GM21786 (cell line): ENCODE measurements at regions not wholly inside any gene's neighbourhood (a gene's known extent, or its start where the extent isn't known, plus 50 kb on each side); places are given as distances from the start of the nearest gene placed in this dataset.
"Not testable (repeated sequence)": the region's sequence is repeated elsewhere in the genome, so short reads cannot be mapped to it uniquely, and the experiment has no call there.

Source experiments
- ATAC-seq: cut with Tn5 transposase; IDR thresholded peaks from one replicate; pipeline ENCODE4 v1.9.1; 2021; ENCODE audit not compliant: unreplicated experiment

DNA sequence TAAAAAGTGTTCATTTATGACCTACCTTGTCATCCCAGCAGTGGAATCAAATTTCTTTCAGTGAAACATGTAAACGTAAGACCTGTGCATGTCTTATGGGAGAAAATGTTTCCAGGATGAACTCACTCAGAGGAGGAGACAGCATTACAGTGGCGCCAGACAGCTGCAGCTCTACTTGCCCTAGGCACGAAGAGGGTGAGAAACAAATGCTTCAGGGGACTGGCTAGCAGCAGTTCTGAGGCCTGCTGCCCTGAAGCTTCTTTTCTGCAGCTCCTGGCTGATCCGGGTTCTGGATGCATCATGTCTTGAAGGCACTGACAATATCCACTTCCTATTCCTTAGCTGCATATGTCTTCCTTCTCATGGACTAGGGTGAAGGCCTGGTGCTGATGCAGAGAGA lies 120.2 kb downstream of the QRSL1 start:
- ATAC-seq = no peak

DNA sequence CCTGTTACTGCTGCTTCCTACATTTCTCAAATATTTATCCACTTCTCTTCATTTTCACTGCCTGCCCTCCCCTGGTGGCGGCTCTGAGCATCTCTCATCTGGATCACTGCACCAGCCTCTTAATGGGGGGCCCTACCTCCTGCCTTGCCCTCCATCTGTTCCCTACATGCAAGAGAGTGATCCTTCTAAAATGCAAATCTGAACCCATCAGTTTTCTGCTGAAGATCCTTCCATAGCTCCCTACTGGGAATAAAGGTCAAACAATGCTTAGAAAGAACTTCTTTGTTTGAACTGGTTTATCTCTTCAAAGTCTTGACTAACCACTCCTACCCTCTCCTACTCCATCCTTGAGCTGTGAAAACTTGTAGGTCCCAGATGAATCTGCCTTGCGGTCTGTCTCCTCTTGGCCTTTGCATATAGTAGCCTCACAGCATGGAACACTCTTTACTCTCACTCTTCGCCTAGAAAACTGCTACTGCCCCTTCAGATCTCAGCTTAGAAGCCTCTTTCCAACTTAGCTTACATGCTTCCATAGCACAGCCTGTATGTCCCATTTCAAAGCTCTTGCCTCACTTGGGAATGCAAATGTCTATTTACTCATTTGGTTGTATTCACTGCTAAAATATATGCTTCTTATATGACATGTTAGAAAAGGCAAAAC lies 119.3 kb downstream of the QRSL1 start:
- ATAC-seq = no peak

DNA sequence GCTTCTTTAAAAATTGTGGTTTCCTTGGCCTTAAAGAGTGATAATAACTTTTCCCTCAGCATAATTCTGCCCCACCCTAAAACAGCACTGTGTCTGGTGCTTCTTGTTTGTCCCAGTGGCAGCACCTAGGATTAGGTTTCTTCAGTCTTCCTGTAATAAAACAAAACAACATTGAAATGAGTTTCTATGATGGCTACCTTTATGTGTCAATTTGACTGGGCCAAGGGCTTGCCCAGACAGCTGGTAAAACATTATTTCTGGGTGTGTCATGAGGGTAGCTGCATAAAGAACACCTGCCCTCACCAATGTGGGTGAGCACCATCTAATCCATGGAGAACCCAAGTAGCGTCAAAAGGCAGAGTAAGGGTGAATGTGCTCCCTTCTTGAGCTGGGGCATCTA lies 117.8 kb downstream of the QRSL1 start:
- no peak for ATAC-seq

- ATAC-seq = no peak
Observed at GRCh38 chr6:106746652-106747051, 117.3 kb downstream of the QRSL1 start.

- no peak for ATAC-seq
Observed at GRCh38 chr6:106745824-106746582, 116.6 kb downstream of the QRSL1 start.

DNA sequence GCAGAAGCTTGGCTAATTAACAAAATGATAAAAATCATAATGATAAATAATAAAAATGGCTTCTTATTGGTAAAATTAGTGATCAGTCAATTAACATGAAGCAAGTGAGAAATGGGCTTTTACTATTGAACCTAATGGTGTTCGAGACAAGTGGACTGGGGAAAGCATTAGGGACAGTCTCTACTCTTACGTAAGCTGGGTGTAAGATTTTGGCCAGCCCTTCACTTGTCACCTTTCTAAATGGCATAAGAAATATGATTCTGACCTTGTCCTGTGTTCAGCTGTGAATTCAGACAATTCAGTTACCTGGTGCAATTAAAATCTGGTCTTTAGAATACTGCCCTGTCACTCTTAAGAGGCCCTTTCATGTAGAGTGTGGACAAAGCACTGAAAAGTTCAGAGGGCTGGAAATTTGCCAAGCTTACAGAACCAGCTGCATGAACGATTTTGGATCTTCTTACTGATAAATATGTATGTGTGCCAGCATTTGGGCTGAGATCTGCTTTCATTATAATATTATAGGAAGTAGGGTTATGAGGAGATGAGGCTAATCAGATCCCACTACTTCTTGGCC lies 115.9 kb downstream of the QRSL1 start:
- no peak for ATAC-seq

GRCh38 chr6:106744781-106745180 lies 115.4 kb downstream of the QRSL1 start:
- no peak for ATAC-seq

DNA sequence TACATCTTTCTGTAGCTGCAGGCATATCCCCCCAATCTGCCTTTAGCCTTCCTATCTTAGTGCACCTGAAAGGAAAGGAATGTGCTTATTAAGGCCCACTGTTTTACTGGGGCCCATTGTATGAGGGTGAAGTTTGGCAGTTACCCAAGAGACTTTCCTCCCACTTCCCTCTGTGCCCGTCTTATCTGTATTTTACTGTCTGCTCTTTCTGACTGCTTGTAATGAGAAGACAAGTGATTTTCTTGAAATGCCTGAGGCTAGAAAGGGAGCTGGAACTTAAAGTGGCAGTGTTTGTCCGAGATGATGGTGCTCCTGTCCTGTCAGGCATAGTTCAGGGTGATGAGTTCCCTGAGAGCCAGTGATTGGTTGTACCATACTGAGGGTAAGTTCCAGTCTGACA lies 114.7 kb downstream of the QRSL1 start:
- ATAC-seq = not testable (repeated sequence)

GRCh38 chr6:106743612-106744011 lies 114.2 kb downstream of the QRSL1 start:
- ATAC-seq = no peak

DNA sequence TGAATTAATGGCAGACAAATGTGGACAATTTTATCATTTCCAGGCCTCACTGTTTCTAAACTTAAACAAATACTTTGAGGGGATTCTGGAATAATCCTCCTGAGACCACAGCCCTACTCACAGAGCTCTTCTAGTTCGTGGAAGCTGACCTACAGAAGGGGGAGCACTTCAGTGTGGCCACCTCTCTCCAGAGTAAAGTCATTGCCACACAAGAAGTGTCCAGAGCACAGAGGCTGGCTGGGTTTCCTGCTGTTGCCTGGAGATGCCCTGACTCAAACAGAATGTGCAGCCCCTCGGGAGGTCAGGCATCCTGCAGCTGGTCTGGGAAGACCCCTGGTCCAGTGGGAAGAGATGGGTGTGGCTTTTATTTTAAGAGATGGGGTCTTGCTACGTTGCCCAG lies 110.9 kb downstream of the QRSL1 start:
- ATAC-seq = no peak

DNA sequence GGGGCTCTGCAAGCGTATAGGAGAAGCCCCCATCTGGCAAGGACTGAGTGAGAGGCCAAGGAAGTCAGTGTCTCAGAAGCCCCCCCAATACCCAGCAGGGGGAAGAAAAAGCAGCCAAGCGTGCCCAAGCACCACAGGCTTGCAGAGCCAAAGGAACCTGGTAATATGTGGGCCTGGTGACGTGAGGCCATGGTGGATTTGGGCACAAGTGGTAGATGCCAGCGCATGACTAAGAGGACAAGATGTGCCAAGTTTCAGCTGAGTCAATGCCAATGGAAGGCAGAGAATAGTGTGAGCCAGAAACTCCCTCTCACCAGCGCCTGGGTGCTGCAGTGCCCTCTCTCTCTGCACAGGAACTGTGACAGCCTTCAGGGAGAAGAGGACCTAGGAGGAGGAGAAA lies 110.0 kb downstream of the QRSL1 start:
- no peak for ATAC-seq

- ATAC-seq = no peak
Observed at GRCh38 chr6:106736502-106736901, 107.1 kb downstream of the QRSL1 start.

DNA sequence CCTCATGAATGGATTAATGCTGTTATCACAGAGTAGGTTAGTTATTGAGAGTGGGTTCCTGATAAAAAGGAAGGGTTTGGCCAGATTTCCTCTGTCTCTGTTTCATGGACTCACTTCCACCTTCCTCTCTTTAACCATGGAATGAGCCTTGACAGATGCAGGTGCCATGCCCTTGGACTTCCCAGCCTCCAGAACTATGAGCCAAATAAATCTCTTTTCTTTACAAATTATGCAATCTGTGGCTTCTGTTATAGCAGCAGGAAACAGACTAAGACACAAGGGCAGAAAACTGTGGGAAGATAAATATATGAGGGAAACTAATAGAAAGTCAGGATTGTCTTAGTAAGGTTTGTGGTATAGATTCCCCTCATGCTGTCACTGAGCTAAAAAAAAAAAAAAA lies 106.5 kb downstream of the QRSL1 start:
- ATAC-seq = no peak

GRCh38 chr6:106735136-106735633 lies 105.8 kb downstream of the QRSL1 start:
- no peak for ATAC-seq

- no peak for ATAC-seq
Observed at GRCh38 chr6:106733386-106733785, 104.0 kb downstream of the QRSL1 start.

DNA sequence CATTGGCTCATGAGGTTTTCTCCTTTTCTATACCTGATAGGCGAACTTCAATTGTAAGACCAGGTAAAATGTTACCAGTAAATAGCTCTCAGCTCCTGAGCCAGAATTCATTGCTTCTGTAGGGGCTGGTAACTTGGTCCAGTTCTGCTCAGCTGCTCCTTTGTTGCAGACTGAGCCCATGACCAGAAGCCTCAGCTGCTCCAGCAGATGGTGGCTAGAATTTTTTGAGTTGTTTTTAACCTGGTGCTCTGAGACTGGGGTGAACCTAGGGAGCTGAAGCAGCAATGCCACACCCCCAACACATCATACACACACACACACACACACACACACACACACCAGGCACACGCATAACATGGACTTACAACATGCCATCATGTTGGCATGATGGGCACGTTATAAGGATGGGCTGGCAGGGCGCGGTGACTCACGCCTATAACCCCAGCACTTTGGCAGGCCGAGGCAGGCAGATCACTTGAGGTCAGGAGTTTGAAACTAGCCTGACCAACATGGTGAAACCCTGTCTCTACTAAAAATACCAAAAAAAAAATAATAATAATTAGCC lies 103.1 kb downstream of the QRSL1 start:
- no peak for ATAC-seq

DNA sequence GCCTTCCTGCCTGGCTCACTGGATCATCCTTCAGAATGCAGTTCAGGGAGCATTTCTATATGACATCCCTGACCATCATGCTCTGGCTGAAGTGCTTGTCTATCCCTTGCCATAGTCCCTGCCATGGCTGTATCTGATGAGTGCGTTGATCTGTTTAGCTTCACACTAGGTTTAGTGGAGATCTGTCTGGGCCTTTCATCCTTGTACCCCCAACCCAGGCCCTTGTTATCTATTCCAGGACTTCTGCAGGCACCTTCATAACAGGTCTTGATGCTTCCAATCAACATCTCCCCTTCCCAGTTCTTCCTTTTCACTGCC lies 102.4 kb downstream of the QRSL1 start:
- no peak for ATAC-seq

DNA sequence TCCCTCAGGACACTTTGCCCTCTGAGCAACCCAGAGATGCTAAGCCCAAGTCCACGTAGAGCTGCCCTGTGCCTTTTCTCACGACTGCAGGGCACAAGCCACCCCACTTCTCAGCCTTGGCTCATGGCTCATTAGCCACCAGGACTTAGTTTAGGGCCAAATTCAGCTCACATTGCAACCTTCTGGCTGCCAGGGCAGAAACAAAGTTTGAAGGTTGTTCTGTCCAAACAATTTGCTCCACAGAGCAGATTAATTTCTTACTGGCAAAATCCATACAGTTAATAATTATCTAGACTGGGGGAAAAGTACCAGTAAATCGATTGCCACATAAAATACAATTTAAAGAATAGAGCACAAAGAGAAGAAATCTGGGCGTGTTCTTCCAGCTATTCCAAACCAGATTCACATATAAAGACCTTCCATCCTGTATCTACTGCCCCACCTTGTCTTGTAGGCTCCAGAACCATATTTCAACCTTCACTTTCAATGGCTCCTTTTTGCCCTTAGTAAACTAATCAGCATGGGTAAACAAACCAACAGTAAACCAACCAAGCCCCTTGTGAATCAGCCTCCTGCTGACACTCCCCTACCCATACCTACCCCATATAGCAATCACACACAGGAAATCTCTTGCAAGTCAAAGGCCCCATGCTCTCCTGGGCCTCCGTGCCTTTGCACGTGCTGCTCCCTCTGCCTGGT lies 101.9 kb downstream of the QRSL1 start:
- ATAC-seq = no peak

DNA sequence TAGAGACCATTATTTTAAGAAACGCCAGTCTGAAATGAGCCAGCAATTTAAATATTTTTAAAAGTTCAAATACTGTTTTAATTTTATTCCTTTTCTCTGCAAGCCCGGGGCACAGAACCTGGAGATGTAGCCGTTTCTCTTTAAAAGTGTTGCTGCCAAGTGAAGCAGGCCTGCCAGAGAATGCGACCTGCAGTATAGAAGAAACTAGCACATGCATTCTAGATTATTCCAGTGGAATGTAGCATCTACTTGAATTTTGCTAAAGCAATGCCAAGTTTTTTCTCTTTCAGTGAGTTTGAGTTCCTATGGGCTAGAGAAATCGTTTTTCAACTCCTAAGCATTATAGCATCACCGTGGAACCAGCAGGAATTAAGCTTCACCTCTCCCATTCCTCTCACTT lies 101.3 kb downstream of the QRSL1 start:
- no peak for ATAC-seq

GRCh38 chr6:106730264-106730663 lies 100.9 kb downstream of the QRSL1 start:
- no peak for ATAC-seq

- no peak for ATAC-seq
Observed at GRCh38 chr6:106729841-106730240, 100.5 kb downstream of the QRSL1 start.
